CD4-positive, alpha-beta memory T cell (primary cell): ENCODE measurements at regions not wholly inside any gene's neighbourhood (a gene's known extent, or its start where the extent isn't known, plus 50 kb on each side); places are given as distances from the start of the nearest gene placed in this dataset.
"Not testable (repeated sequence)": the region's sequence is repeated elsewhere in the genome, so short reads cannot be mapped to it uniquely, and the experiment has no call there.

Source experiments
- CTCF ChIA-PET: fragments of 350-600 bp; sonication (Branson Sonifier 250); formaldehyde crosslinking; loops from one replicate; lab custom pipeline; 2021; ENCODE audit warnings: inconsistent platforms; ENCODE audit not compliant: partially characterized antibody; lab: Charles Lee
- POLR2A ChIA-PET: fragments of 350-600 bp; sonication (Branson Sonifier 250); formaldehyde crosslinking; loops from one replicate; lab custom pipeline; 2021; ENCODE audit not compliant: partially characterized antibody; lab: Charles Lee
- DNase-seq, 5 donors: peaks; one replicate each; pipeline versions ENCODE4 v3.0.0 to v3.0.0-alpha.2; 2020 to 2022; ENCODE audit warnings: mixed read lengths in 1 of 5
- H3K27ac ChIP-seq: one replicate; pipeline ENCODE4 v1.7.0; 2013; ENCODE audit warnings: low read depth, low read length
- H3K27me3 ChIP-seq: 2 replicates; pipeline ENCODE4 v1.7.0; 2013; ENCODE audit warnings: mild to moderate bottlenecking, low read length, moderate library complexity; ENCODE audit not compliant: insufficient read depth
- H3K36me3 ChIP-seq: 2 replicates; pipeline ENCODE4 v1.7.0; 2013; ENCODE audit warnings: mild to moderate bottlenecking, low read length, moderate library complexity; ENCODE audit not compliant: insufficient read depth
- H3K4me1 ChIP-seq: 2 replicates; pipeline ENCODE4 v1.7.0; 2013; ENCODE audit warnings: mild to moderate bottlenecking, low read length, moderate library complexity; ENCODE audit not compliant: insufficient read depth
- H3K4me3 ChIP-seq, 2 donors: one replicate each; pipeline ENCODE4 v1.7.0; 2013; ENCODE audit warnings: low read length in 2 of 2, mild to moderate bottlenecking in 1 of 2
- H3K9me3 ChIP-seq, 2 donors: one replicate each; pipeline ENCODE4 v1.7.0; 2013; ENCODE audit warnings: low read length in 2 of 2, control low read depth in 1 of 2; ENCODE audit not compliant: control insufficient read depth in 1 of 2
- H3K27ac Mint-ChIP-seq, 7 donors: one replicate each; pipeline ENCODE4 v1.8.0; 2020 to 2021; ENCODE audit warnings: mixed read lengths in 7 of 7, mild to moderate bottlenecking in 6 of 7, inconsistent platforms in 3 of 7, moderate library complexity in 3 of 7
- H3K27me3 Mint-ChIP-seq, 2 donors: one replicate each; pipeline ENCODE4 v1.8.0; 2020 to 2021; ENCODE audit warnings: mixed read lengths in 2 of 2
- H3K36me3 Mint-ChIP-seq, 2 donors: one replicate each; pipeline ENCODE4 v1.8.0; 2020 to 2021; ENCODE audit warnings: mixed read lengths in 2 of 2, inconsistent platforms in 1 of 2, mild to moderate bottlenecking in 1 of 2
- H3K4me1 Mint-ChIP-seq, 4 donors: one replicate each; pipeline ENCODE4 v1.8.0; 2020 to 2021; ENCODE audit warnings: mixed read lengths in 4 of 4, mild to moderate bottlenecking in 1 of 4
- H3K4me3 Mint-ChIP-seq, 8 donors: one replicate each; pipeline ENCODE4 v1.8.0; 2020 to 2021; ENCODE audit warnings: mixed read lengths in 8 of 8, mild to moderate bottlenecking in 7 of 8, moderate library complexity in 6 of 8, inconsistent platforms in 3 of 8
- H3K9me3 Mint-ChIP-seq, 8 donors: one replicate each; pipeline ENCODE4 v1.8.0; 2020 to 2021; ENCODE audit warnings: mixed read lengths in 8 of 8, mild to moderate bottlenecking in 5 of 8, inconsistent platforms in 3 of 8, moderate library complexity in 1 of 8
- intact Hi-C: fragments of 100-400 bp; cut with micrococcal nuclease; formaldehyde crosslinking; loops from one replicate; pipeline ENCODE4 v1.15.1; 2023

GRCh38 chr6:112931832-112932231 lies 584.7 kb downstream of the RFPL4B start:
- Mint-ChIP-seq H3K36me3 (no peaks in the 10 kb centered on the region), H3K4me3 (no peak overlapping the region), H3K4me1 (no peaks in the 10 kb centered on the region), H3K27me3 (no peaks in the 10 kb centered on the region), H3K27ac (no peak overlapping the region), H3K9me3 (peaks cover 0 to 5% (median 0%) of the 10 kb centered on the region in 8 donors)
- CTCF ChIA-PET, result no interaction called here
- H3K9me3 ChIP-seq, result no peaks in the 10 kb centered on the region
- POLR2A ChIA-PET, result no interaction called here
- no peaks in the 10 kb centered on the region for H3K4me1 ChIP-seq
- intact Hi-C loops, result no loop called here
- no peaks in the 10 kb centered on the region for H3K27me3 ChIP-seq
- no peaks in the 10 kb centered on the region for H3K36me3 ChIP-seq
- no peak overlapping the region for H3K27ac ChIP-seq
- no peak for DNase-seq
- no peak overlapping the region for H3K4me3 ChIP-seq

GRCh38 chr6:112933947-112934346 lies 586.8 kb downstream of the RFPL4B start:
- Mint-ChIP-seq H3K9me3 (peaks cover 0 to 1% (median 0%) of the 10 kb centered on the region in 8 donors), H3K27ac (no peak overlapping the region), H3K36me3 (no peaks in the 10 kb centered on the region), H3K4me3 (no peak overlapping the region), H3K4me1 (no peaks in the 10 kb centered on the region), H3K27me3 (no peaks in the 10 kb centered on the region)
- intact Hi-C loops, result no loop called here
- Histone ChIP-seq H3K9me3 (no peaks in the 10 kb centered on the region), H3K27me3 (no peaks in the 10 kb centered on the region), H3K36me3 (no peaks in the 10 kb centered on the region), H3K4me1 (no peaks in the 10 kb centered on the region), H3K27ac (no peak overlapping the region), H3K4me3 (no peak overlapping the region)
- no peak for DNase-seq
- ChIA-PET CTCF (no interaction called here), POLR2A (no interaction called here)

GRCh38 chr6:112934433-112935327 lies 587.5 kb downstream of the RFPL4B start:
- ChIA-PET POLR2A (no interaction called here), CTCF (no interaction called here)
- no peaks in the 10 kb centered on the region for H3K27me3 ChIP-seq
- Mint-ChIP-seq H3K36me3 (no peaks in the 10 kb centered on the region), H3K9me3 (peaks cover 0 to 2% (median 0%) of the 10 kb centered on the region in 8 donors), H3K27ac (no peak overlapping the region), H3K4me1 (no peaks in the 10 kb centered on the region), H3K27me3 (no peaks in the 10 kb centered on the region), H3K4me3 (no peak overlapping the region)
- no peaks in the 10 kb centered on the region for H3K36me3 ChIP-seq
- H3K9me3 ChIP-seq, result no peaks in the 10 kb centered on the region
- intact Hi-C loops, result no loop called here
- no peaks in the 10 kb centered on the region for H3K4me1 ChIP-seq
- no peak overlapping the region for H3K27ac ChIP-seq
- H3K4me3 ChIP-seq, result no peak overlapping the region
- DNase-seq, result no peak

- POLR2A ChIA-PET, result no interaction called here
Observed at GRCh38 chr6:112935402-112936078, 588.4 kb downstream of the RFPL4B start.

GRCh38 chr6:112936079-112936472 lies 588.9 kb downstream of the RFPL4B start:
- ChIA-PET CTCF (no interaction called here), POLR2A (no interaction called here)
- H3K4me1 ChIP-seq, result no peaks in the 10 kb centered on the region
- no peaks in the 10 kb centered on the region for H3K36me3 ChIP-seq
- intact Hi-C loops, result no loop called here
- H3K27me3 ChIP-seq, result no peaks in the 10 kb centered on the region
- no peak overlapping the region for H3K27ac ChIP-seq
- H3K27ac Mint-ChIP-seq, result no peak overlapping the region
- H3K9me3 ChIP-seq, result no peaks in the 10 kb centered on the region
- H3K9me3 Mint-ChIP-seq, result peaks cover 0 to 2% (median 0%) of the 10 kb centered on the region in 8 donors
- no peak for DNase-seq
- no peaks in the 10 kb centered on the region for H3K27me3 Mint-ChIP-seq
- H3K4me1 Mint-ChIP-seq, result no peaks in the 10 kb centered on the region
- no peak overlapping the region for H3K4me3 Mint-ChIP-seq
- no peak overlapping the region for H3K4me3 ChIP-seq
- no peaks in the 10 kb centered on the region for H3K36me3 Mint-ChIP-seq

More at GRCh38 chr6:112935402-112936078, 588.4 kb downstream of the RFPL4B start:
- no peaks in the 10 kb centered on the region for H3K27me3 Mint-ChIP-seq
- no peaks in the 10 kb centered on the region for H3K36me3 Mint-ChIP-seq
- no peak for DNase-seq
- Histone ChIP-seq H3K27me3 (no peaks in the 10 kb centered on the region), H3K4me3 (no peak overlapping the region), H3K36me3 (no peaks in the 10 kb centered on the region), H3K27ac (no peak overlapping the region), H3K4me1 (no peaks in the 10 kb centered on the region), H3K9me3 (no peaks in the 10 kb centered on the region)
- no peak overlapping the region for H3K4me3 Mint-ChIP-seq
- no peak overlapping the region for H3K27ac Mint-ChIP-seq
- H3K9me3 Mint-ChIP-seq, result peaks cover 0 to 2% (median 0%) of the 10 kb centered on the region in 8 donors
- H3K4me1 Mint-ChIP-seq, result no peaks in the 10 kb centered on the region
- intact Hi-C loops, result no loop called here
- CTCF ChIA-PET, result no interaction called here

GRCh38 chr6:112936504-112936903 lies 589.4 kb downstream of the RFPL4B start:
- intact Hi-C loops, result no loop called here
- ChIA-PET CTCF (no interaction called here), POLR2A (no interaction called here)
- no peaks in the 10 kb centered on the region for H3K36me3 ChIP-seq
- no peak overlapping the region for H3K27ac ChIP-seq
- no peak for DNase-seq
- no peaks in the 10 kb centered on the region for H3K36me3 Mint-ChIP-seq
- H3K27ac Mint-ChIP-seq, result no peak overlapping the region
- H3K4me1 Mint-ChIP-seq, result no peaks in the 10 kb centered on the region
- H3K9me3 Mint-ChIP-seq, result peaks cover 0 to 2% (median 0%) of the 10 kb centered on the region in 8 donors
- H3K27me3 ChIP-seq, result no peaks in the 10 kb centered on the region
- H3K27me3 Mint-ChIP-seq, result no peaks in the 10 kb centered on the region
- H3K4me3 Mint-ChIP-seq, result no peak overlapping the region
- no peaks in the 10 kb centered on the region for H3K4me1 ChIP-seq
- no peak overlapping the region for H3K4me3 ChIP-seq
- no peaks in the 10 kb centered on the region for H3K9me3 ChIP-seq

- H3K9me3 Mint-ChIP-seq, H3K27ac Mint-ChIP-seq, H3K27ac ChIP-seq, intact Hi-C loops, H3K27me3 Mint-ChIP-seq, H3K4me1 ChIP-seq, POLR2A ChIA-PET, CTCF ChIA-PET, H3K4me3 Mint-ChIP-seq, H3K4me1 Mint-ChIP-seq, H3K9me3 ChIP-seq, H3K27me3 ChIP-seq, H3K4me3 ChIP-seq, H3K36me3 Mint-ChIP-seq, H3K36me3 ChIP-seq, DNase-seq: not testable (repeated sequence)
Observed at GRCh38 chr6:112937690-112938089, 590.6 kb downstream of the RFPL4B start.
